NCI-H1694 (cell line): ENCODE measurements at regions not wholly inside any gene's neighbourhood (a gene's known extent, or its start where the extent isn't known, plus 50 kb on each side); places are given as distances from the start of the nearest gene placed in this dataset.
A peak's percentile ranks its signal among the peaks of the same experiment; 100 is the strongest.

ENCODE experiments used
- DNase-seq: peaks from one replicate; lab custom pipeline; 2025; lab: John Stamatoyannopoulos, UW

DNA sequence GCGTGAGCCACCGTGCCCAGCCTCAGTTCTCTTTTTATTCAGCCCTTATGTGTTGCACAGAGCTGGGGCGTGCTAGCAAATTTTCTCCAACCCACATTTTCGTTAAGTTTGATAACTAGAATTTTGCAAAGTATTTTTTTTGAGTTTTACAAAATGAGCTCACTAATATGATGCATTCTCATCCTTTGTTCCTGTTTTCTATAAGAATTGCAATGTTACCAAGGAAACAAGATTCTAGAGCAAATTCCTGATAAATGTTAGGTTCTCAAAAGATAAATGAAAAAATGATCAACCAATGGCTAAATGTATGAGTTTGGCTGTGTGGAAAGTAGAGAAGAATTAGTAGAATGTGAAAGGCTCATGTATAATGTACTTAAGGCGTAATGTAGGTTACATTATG, 529.8 kb downstream of the MAFB start:
- DNase-seq, result no peak

DNA sequence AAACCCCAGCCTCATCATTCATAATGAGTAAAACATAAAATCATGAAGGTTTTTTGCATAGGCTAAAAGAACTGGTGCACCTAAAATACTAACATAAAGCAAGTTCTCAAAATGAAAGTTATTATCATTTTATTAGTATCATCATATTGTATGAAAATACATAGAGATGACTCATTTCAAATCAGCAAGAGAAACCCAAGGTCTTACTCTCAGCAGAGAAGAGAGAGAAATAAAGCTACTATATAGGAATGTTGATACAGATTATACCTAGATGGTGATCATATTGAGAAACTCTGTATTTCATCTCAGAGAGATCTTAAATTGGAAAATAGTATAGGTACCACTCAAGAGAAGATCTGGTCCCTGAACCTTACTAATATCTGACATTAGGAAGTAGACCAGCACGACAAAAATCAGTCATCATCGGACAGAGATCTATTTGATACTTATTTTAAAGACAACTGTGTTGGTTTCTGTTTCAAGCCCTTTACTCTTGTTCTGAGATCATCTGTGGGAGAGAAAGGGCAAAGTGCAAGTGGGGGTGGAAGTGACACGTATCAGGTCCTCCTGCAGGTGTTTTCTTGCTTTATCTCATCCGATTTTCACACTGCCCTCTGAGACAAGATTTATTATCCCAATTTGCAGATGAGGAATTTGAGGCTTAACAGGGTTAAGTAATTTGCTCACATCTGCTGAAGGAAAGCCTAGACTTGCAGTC, 532.3 kb downstream of the MAFB start:
- DNase-seq, result no peak

DNA sequence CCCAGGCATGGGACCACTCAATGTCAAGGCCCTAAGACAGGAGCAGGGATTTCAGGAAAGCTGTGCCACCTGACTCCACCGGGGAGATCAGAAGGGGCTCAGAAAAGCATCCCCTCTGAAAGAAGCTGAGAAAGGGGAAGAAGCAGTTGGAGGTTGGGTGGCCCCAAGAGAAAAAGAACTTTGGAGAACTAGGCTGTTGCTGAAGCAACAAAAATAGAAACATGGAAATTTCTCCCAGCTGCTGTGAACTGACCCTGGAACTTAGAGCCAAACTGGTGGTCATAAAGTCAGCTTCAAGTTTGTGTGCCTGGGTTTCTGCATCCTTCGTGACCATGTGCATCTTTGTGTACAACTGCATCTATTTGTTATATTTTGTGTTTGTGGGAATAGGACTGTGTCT, 534.5 kb downstream of the MAFB start:
- DNase-seq, result no peak

DNA sequence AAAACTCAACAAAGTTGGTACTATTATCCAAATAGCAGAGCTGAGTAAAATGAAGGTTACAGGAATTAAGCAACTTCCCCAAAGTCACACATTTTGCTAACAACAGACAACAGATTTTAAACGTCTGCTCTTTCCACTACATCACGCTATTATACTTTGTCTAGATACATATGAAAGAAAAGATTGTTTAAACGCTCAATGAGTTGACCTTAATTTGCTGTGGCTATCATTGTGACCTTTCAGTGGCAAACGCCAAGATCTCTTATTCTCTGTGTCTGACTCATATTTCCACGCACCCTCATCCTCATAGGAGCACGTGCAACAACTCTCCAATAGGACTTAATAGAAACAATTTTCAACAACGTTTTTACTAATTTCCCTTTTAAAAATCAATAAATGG, 540.1 kb downstream of the MAFB start:
- DNase-seq, result no peak

- no peak for DNase-seq
These were observed 543.0 kb downstream of the MAFB start for GRCh38 chr20:40146071-40146470.

DNA sequence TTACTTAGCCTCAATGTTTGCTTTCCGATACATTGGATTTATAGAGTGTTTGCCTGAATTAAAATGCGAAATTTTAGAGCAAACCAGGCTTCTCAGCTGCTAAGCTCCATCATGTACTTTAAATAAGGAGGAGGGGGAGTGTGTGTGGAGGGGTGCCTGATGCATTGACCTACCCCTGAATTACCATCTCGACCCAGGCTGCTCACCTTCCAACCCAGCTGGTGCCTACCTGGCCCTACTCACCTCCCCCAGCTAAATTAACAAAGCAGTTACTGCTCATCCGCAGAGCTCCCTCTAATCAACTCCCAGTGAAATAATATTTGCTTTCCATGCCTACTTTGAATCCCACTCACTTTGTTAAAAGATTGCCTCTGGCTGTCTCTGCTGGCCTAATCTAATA, 544.5 kb downstream of the MAFB start:
- no peak for DNase-seq

DNA sequence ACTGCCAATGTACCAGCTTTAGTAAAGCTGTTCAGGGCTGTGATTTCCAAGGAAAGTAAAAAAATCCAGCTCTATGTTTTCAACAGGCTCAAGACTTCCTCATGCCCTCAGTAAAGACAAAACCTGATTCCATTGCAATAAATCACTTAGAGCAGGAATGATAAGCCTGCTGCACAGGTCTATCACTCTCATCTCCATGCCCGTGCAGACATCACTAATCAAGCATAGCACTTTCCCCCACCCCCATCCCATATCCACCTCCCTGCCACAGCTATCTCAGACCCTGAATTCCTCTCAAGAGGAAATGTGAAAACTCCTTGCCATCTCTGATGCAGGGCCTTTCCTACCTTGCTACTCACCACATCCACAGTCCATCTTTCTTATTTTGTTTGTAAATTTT, 554.9 kb downstream of the MAFB start:
- no peak for DNase-seq

DNA sequence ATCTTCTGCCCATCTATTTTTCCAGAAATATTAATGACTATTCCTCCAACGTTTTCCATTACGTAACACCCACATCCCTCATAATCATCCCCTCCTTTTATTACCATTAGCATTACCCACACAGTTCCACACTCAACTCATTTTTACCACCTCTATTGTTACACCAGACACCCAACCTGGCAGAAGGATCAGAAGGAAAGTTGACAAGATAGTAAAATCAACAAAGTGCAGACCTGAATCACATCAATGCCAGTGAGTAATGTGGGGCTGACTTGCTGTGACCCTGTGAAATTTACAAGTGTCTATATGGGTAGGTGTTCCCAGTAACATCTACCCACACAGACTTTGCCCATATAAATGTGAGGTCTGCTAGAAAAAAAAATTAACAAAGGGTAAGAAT, 568.2 kb downstream of the MAFB start:
- no peak for DNase-seq

GRCh38 chr20:40111282-40111681, 577.8 kb downstream of the MAFB start:
- no peak for DNase-seq

DNA sequence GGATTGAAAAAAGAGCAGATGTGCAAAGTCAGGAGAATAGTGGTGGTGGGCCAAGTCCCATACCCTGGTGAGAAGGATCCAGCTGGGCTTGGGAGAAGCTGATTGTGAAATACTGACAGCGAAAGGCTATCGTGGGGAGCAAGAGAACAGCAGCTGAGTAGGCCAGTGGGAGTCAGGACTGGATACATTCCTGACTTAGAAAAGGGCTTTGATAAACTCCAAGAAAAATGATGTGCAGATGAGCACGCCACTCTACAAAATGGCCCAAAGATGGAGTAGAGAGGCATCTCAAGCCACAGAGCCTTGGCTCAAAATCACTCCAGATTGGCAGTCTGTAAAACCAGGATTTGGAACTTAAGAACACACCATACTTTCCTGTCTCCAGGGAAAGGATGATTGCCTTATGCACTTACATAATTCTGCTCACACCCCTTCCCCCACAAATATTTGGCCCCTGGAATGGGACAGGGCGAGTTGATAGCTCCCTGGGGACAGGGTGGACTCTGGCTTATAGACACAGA, 578.7 kb downstream of the MAFB start:
- DNase-seq, result no peak

DNA sequence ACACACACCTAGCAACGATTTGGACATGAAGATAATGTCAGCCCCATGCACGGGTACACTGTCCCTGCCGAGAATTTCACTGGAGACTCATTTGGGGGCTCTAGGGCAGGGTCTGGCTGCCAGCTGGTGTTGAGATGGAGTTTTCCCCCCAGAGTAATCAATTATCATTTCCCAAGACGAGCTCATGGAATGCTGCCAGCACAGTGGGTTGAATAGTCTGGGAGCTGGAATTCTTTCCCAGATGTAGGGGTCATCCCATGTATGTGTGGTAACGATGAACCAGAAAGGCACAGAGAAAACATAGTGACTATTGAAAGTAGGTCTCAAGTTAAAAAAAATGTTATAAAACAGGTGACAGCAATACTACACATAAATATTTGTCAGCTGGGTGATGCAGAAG, 579.9 kb downstream of the MAFB start:
- DNase-seq, result peak; percentile 3

DNA sequence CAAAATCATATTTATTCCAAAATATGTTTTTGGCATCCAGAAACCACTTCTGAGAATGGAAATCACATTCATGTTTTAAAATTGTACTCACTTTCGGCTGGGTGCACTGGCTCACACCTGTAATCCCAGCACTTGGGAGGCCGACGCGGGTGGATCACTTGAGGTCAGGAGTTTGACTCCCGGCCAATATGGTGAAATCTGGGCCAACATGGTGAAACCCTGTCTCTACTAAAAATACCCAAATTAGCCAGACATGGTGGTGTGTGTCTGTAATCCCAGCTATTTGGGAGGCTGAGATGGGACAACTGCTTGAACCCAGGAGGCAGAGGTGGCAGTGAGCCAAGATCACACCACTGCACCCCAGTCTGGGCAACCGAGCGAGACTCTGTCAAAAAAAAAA, 580.7 kb downstream of the MAFB start:
- no peak for DNase-seq

DNA sequence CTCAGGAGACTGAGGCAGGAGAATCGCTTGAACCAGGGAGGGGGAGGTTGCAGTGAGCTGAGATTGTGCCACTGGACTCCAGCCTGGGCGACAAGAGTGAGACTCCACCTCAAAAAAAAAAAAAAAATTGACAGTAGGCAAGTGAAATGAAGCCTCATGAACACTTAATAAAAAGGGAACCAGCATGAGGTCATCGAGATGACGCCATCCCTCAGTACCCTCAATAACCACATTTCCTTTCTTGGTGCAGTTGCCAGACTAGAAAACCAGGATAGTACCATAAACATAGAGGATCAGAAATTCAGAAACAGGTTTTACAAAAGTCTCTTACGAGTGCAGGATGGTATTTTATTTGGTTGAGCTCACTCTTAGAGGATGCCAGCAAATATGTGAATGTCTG, 584.1 kb downstream of the MAFB start:
- DNase-seq, result no peak

DNA sequence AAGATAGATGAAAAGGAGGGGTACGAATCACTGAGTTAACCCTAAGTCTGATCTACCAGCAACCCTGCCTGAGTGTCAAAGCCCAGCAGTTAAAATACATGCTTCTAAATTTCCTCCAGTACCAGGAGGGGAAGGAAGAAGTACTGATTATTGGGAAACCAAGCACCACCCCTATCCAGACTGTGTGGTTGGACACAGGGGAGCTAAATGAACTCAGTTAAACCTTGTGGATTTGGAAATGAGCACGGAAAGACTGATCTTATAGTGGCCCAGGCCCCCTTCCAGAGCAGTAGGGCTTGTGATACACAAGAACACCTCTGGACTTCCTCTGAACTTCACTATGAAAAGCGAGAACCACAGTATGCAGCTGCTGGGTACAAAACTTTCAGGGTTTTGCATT, 585.6 kb downstream of the MAFB start:
- no peak for DNase-seq

- DNase-seq, result no peak
These were observed 587.5 kb downstream of the MAFB start for GRCh38 chr20:40101560-40101959.

GRCh38 chr20:40100261-40100660, 588.8 kb downstream of the MAFB start:
- DNase-seq, result no peak

DNA sequence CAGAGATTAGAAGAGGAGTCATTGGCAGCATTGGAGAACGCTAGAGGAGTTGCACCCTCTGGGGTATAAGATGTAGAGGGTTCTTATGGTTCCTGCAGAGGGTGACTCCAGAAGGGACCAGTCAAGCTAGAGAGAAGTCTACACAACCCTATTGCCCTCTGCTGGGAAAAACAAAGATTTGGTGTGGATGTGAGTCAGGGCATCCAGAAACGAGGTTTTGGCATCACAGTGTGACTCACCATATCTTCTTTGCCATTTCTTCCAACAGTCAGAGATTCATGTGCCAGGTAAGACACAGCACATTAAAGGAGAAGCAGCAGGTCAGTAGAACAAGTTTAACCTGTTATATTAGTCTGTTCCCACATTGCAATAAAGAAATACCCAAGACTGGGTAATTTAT, 598.8 kb downstream of the MAFB start:
- DNase-seq, result no peak

GRCh38 chr20:40087496-40087895, 601.5 kb downstream of the MAFB start:
- no peak for DNase-seq

DNA sequence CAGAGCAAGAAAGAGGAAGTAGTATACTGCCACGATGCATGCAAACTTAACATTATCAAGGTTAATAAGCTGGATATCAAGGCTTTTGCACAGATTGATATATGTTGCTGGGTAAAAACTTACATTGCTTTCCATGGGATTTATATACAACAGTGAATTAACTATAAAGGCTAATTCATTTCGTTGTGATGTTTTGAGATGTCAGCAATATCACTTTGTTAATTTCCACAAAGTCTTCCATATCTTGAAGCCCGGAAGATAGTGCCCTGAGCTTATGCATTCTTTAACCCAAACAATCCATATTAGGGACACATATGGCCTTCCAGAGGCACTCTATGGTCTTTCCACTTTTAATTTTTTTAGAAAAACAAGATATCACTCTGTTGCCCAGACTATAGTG, 603.5 kb downstream of the MAFB start:
- DNase-seq, result no peak

DNA sequence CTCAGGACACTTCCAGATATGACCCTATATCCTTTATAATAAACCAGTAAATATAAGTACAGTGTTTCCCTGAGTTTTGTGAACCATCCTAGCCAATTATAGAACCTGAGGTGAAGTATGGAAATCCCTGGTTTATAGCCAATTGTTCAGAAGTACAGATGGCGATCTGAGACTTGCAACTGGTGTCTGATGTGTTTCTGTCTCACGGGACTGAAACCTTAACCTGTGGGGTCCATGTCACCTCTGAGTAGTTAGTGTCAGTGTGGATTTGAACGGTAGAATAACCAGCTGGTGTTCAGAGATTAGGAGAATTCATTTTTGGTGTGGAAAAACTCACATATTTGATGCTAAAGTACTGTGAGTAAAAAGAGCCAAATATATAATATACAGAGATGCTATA, 606.6 kb downstream of the MAFB start:
- no peak for DNase-seq

- no peak for DNase-seq
These were observed 607.4 kb downstream of the MAFB start for GRCh38 chr20:40081653-40082052.

DNA sequence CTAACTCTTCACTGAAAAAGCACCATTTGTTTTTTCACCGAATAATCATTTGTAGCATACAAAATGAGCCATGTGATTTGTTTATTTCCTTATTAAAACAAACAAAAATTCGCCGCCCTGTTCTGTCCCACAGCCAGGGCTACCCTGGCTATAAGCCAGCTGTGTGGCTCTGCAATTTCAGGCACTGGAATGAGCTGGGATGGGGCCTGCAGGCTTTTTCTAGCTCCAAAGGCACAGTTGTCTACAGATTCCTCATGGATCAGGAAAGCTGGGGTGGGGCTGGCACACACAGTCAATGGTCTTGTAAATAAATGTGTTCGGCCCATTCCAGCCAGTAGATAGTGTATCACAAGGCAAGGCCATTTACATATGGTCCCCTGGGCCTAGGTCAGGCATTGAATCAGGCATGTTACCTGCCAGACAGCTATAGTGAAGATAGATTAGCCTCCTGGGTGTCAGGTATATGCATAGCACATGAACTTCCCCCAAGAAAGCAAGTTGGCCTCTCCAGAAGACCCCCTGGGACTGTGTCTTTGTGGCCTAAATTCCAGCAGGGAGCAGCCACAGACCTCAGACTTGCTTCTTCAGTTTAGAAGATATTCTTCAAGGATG, 608.9 kb downstream of the MAFB start:
- no peak for DNase-seq

GRCh38 chr20:40073535-40074111, 615.4 kb downstream of the MAFB start:
- DNase-seq, result no peak

DNA sequence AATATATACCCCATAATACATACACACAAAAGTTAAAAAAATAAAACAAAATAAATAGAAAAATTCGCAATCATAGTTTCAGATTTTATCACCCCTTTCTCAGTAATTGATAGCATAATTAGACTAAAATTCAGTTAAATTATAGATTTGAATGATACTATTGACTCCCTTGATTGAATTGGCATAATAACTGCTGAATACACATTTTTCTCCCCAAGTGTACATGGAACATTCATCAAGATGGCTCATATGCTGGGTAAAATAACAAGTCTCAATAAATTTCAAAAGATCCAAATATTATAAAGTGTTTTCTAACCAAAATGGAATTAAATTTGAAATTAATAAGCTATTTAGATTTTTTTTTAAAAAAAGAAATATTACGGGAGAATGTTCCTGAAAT, 616.1 kb downstream of the MAFB start:
- DNase-seq, result no peak
